ENCODE measurements at regions not wholly inside any gene's neighbourhood (a gene's known extent, or its start where the extent isn't known, plus 50 kb on each side); places are given as distances from the start of the nearest gene placed in this dataset.

GRCh38 chr2:111701798-111702118, 182.2 kb downstream of the ANAPC1 start:
- TF ChIP-seq TAF1 (IDR thresholded peaks at IDR 0.05; ENCODE audit: low read depth, low read length) = no peak
- no peak for TF ChIP-seq SPI1 (IDR thresholded peaks at IDR 0.05; ENCODE audit: low read depth, low read length)
- no peak for FAIRE-seq
- DNase-seq (ENCODE audit: insufficient read length, low spot score) = no peak

GRCh38 chr2:111702119-111702803, 181.7 kb downstream of the ANAPC1 start:
- peak; percentile 69 for TF ChIP-seq SPI1 (IDR thresholded peaks at IDR 0.05; ENCODE audit: low read depth, low read length)
- no peak for TF ChIP-seq POLR2AphosphoS5 (IDR thresholded peaks at IDR 0.05; ENCODE audit: low read depth, low read length)
- FAIRE-seq = peak; percentile 76
- DNase-seq (ENCODE audit: insufficient read length, low spot score) = peak; percentile 46

GRCh38 chr2:111702804-111703196, 181.2 kb downstream of the ANAPC1 start:
- no peak for DNase-seq (ENCODE audit: insufficient read length, low spot score)
- FAIRE-seq = no peak
- TF ChIP-seq TAF1 (IDR thresholded peaks at IDR 0.05; ENCODE audit: low read depth, low read length) (no peak), POLR2AphosphoS5 (IDR thresholded peaks at IDR 0.05; ENCODE audit: low read depth, low read length) (no peak), POU2F2 (IDR thresholded peaks at IDR 0.05; ENCODE audit: low read depth, low read length) (no peak), POLR2A (IDR thresholded peaks at IDR 0.05; ENCODE audit: low read depth, low read length) (no peak), PAX5 (IDR thresholded peaks at IDR 0.05; ENCODE audit: insufficient read depth, low read length, severe bottlenecking) (no peak), SPI1 (IDR thresholded peaks at IDR 0.05; ENCODE audit: low read depth, low read length) (no peak)

- TF ChIP-seq PAX5 (IDR thresholded peaks at IDR 0.05; ENCODE audit: insufficient read depth, low read length, severe bottlenecking) (no peak), POLR2A (IDR thresholded peaks at IDR 0.05; ENCODE audit: low read depth, low read length) (no peak), TAF1 (IDR thresholded peaks at IDR 0.05; ENCODE audit: low read depth, low read length) (no peak), POLR2AphosphoS5 (IDR thresholded peaks at IDR 0.05; ENCODE audit: low read depth, low read length) (no peak), POU2F2 (IDR thresholded peaks at IDR 0.05; ENCODE audit: low read depth, low read length) (no peak), SPI1 (IDR thresholded peaks at IDR 0.05; ENCODE audit: low read depth, low read length) (no peak)
- no peak for DNase-seq (ENCODE audit: insufficient read length, low spot score)
- no peak for FAIRE-seq
Observed at GRCh38 chr2:111703759-111704158, 180.2 kb downstream of the ANAPC1 start.

- no peak for FAIRE-seq
- TF ChIP-seq POLR2AphosphoS5 (IDR thresholded peaks at IDR 0.05; ENCODE audit: low read depth, low read length) (no peak), PAX5 (IDR thresholded peaks at IDR 0.05; ENCODE audit: insufficient read depth, low read length, severe bottlenecking) (no peak), POU2F2 (IDR thresholded peaks at IDR 0.05; ENCODE audit: low read depth, low read length) (no peak)
- no peak for DNase-seq (ENCODE audit: insufficient read length, low spot score)
Observed at GRCh38 chr2:111704246-111704645, 179.7 kb downstream of the ANAPC1 start.

GRCh38 chr2:111705239-111705638, 178.8 kb downstream of the ANAPC1 start:
- peak; percentile 79 for FAIRE-seq
- TF ChIP-seq POLR2A (IDR thresholded peaks at IDR 0.05; ENCODE audit: low read depth, low read length) = no peak
- no peak for TF ChIP-seq TAF1 (IDR thresholded peaks at IDR 0.05; ENCODE audit: low read depth, low read length)
- no peak for TF ChIP-seq SPI1 (IDR thresholded peaks at IDR 0.05; ENCODE audit: low read depth, low read length)
- no peak for TF ChIP-seq POU2F2 (IDR thresholded peaks at IDR 0.05; ENCODE audit: low read depth, low read length)
- no peak for TF ChIP-seq PAX5 (IDR thresholded peaks at IDR 0.05; ENCODE audit: insufficient read depth, low read length, severe bottlenecking)
- no peak for TF ChIP-seq POLR2AphosphoS5 (IDR thresholded peaks at IDR 0.05; ENCODE audit: low read depth, low read length)
- no peak for DNase-seq (ENCODE audit: insufficient read length, low spot score)

- FAIRE-seq (no peak), DNase-seq (ENCODE audit: insufficient read length, low spot score) (peak; percentile 35)
Observed at GRCh38 chr2:111705711-111706336, 178.2 kb downstream of the ANAPC1 start.

GRCh38 chr2:111706481-111707001, 177.5 kb downstream of the ANAPC1 start:
- DNase-seq (ENCODE audit: insufficient read length, low spot score) = no peak
- no peak for FAIRE-seq
- TF ChIP-seq POU2F2 (IDR thresholded peaks at IDR 0.05; ENCODE audit: low read depth, low read length) = no peak
- no peak for TF ChIP-seq TAF1 (IDR thresholded peaks at IDR 0.05; ENCODE audit: low read depth, low read length)
- TF ChIP-seq POLR2AphosphoS5 (IDR thresholded peaks at IDR 0.05; ENCODE audit: low read depth, low read length) = no peak
- no peak for TF ChIP-seq PAX5 (IDR thresholded peaks at IDR 0.05; ENCODE audit: insufficient read depth, low read length, severe bottlenecking)
- TF ChIP-seq SPI1 (IDR thresholded peaks at IDR 0.05; ENCODE audit: low read depth, low read length) = peak; percentile 50

More at GRCh38 chr2:111705711-111706336, 178.2 kb downstream of the ANAPC1 start:
- TF ChIP-seq POLR2AphosphoS5 (IDR thresholded peaks at IDR 0.05; ENCODE audit: low read depth, low read length) = no peak
- TF ChIP-seq SPI1 (IDR thresholded peaks at IDR 0.05; ENCODE audit: low read depth, low read length) = no peak
- TF ChIP-seq TAF1 (IDR thresholded peaks at IDR 0.05; ENCODE audit: low read depth, low read length) = no peak
- no peak for TF ChIP-seq POU2F2 (IDR thresholded peaks at IDR 0.05; ENCODE audit: low read depth, low read length)
- TF ChIP-seq PAX5 (IDR thresholded peaks at IDR 0.05; ENCODE audit: insufficient read depth, low read length, severe bottlenecking) = no peak
- no peak for TF ChIP-seq POLR2A (IDR thresholded peaks at IDR 0.05; ENCODE audit: low read depth, low read length)

GRCh38 chr2:111707700-111708099, 176.3 kb downstream of the ANAPC1 start:
- no peak for DNase-seq (ENCODE audit: insufficient read length, low spot score)
- no peak for TF ChIP-seq TAF1 (IDR thresholded peaks at IDR 0.05; ENCODE audit: low read depth, low read length)
- no peak for TF ChIP-seq PAX5 (IDR thresholded peaks at IDR 0.05; ENCODE audit: insufficient read depth, low read length, severe bottlenecking)
- no peak for TF ChIP-seq SPI1 (IDR thresholded peaks at IDR 0.05; ENCODE audit: low read depth, low read length)
- no peak for TF ChIP-seq POLR2A (IDR thresholded peaks at IDR 0.05; ENCODE audit: low read depth, low read length)
- no peak for TF ChIP-seq POLR2AphosphoS5 (IDR thresholded peaks at IDR 0.05; ENCODE audit: low read depth, low read length)
- no peak for TF ChIP-seq POU2F2 (IDR thresholded peaks at IDR 0.05; ENCODE audit: low read depth, low read length)
- no peak for FAIRE-seq

Measured in GM12891 (cell line).